ENCODE measurements at regions not wholly inside any gene's neighbourhood (a gene's known extent, or its start where the extent isn't known, plus 50 kb on each side); places are given as distances from the start of the nearest gene placed in this dataset.
A peak's percentile ranks its signal among the peaks of the same experiment; 100 is the strongest.

- no peak for DNase-seq
These were observed 98.1 kb upstream of the YPEL5 start for GRCh38 chr2:30048636-30049175.

- DNase-seq: no peak
These were observed 91.3 kb upstream of the YPEL5 start for GRCh38 chr2:30055548-30055947.

DNA sequence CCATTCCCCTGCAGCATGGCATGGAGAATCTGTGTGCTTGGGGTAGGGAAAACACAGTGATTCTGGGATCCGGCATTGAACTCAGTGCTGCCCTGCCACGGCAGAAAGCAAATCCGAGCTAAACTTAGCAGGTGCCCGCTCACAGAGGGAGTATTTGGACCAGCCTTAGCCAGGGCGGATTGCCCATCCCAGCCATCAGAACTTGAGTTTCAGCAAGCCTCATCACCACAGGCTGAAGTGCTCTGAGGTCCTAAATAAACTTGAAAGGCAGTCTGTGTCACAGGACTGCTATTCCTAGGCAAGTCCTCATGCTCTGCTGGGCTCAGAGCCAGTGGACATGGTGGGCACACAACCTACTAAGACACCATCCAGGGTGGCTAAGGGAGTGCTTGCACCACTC lies 86.2 kb upstream of the YPEL5 start:
- DNase-seq: no peak

DNA sequence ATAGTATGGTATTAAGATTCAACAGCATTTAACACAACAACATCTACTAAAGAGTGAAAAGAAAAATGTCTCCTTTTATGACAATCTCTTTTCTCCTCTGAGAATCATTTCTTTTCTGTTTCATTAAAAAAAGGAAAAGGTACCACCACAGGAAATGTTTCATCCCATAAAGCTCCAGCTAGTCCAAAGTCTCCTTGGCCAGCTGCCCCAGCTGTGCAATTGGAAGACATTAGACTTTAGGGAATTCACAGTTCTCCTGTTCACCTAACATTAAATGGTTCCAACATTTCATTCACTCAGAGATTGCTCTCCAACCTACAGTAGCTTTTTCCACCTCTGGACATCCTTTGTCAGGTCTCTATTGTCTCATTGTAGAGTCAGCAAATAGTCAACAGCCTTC lies 78.7 kb upstream of the YPEL5 start:
- DNase-seq: no peak

DNA sequence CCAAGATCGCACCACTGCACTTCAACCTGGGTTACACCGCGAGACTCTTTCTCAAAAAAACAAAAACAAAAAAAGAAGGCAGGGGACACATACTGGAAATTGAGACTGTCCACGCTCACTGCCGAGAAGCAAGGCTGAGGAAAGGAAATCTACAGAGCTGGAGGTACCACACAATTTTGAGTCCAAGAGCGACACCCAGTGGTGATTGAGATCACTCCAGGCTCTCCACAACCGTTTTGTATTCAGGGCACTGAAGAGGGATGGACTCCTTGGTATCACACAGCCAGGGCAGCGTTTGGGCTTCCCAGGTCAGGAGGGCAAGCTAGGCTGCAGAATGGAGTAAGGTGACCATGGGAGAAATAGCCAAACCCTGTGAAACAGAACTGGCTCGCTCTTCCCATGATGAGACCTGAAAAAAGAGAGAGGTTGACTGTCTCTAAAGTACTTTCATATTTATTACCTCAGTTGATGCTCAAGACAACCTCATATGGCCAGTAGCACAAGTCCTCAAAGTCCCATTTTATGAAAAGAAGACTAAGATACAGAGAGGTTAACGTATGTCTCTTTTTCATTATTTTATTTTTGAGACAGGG lies 74.5 kb upstream of the YPEL5 start:
- peak; percentile 61 for DNase-seq

DNA sequence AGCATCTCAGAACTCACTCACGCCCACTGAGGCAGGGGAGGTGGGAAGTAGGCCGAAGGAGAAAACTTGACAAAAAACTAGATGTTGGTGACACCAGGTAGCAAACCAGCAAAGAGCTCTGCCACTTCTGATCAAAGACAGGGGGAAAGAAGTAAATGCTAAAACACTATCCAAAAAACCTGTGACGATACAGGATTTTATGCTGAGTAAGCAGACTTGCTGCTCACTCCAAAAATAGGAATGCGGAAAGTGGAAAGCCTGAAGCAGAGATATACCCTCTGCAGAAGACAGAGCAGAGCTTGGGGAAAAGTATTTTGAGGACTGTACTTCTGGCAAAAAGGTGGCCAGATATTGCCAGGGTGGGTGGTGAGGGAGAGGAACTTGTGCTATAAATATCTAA lies 73.3 kb upstream of the YPEL5 start:
- no peak for DNase-seq

GRCh38 chr2:30074023-30074422 lies 72.8 kb upstream of the YPEL5 start:
- DNase-seq: no peak

- no peak for DNase-seq
These were observed 68.3 kb upstream of the YPEL5 start for GRCh38 chr2:30078521-30078920.

DNA sequence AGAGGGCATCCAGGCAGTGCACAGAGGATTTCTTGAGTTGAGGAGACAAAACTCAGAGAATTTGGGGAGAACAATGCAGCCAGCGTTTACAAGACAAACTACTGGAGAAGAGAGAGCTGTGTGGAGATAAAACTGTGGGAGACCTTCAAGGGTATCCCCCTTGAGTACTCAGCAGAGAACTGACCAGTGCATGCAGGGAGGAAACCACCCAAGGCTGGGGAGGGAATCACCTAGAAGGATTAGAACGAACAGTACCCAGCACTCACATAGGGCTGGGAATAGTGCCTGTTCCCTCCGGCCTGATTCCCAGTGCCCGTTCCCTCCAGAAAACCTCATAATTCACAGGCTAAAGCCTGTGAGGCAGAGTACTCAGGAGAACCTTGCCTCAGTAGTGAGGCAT lies 61.9 kb upstream of the YPEL5 start:
- no peak for DNase-seq

DNA sequence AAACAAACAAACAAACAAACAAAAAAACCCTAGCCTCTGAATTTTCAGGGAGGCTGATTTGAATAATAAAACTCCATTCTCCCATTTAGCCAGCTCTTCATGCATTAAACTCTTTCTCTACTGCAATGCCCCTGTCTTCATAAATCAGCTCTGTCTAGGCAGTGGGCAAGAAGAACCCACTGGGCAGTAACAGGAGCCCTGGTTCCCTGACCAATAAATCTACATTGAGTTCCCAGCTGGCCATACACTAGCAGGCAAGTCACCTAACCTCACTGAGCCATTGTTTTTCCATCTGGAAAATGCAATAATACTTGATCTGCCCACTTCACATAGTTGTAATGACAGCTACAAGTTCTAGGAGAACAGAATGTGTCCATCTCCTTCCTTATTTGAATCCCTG lies 57.6 kb upstream of the YPEL5 start:
- DNase-seq: no peak

GRCh38 chr2:30095402-30095801 lies 51.4 kb upstream of the YPEL5 start:
- no peak for DNase-seq

GRCh38 chr2:30096451-30096850 lies 50.4 kb upstream of the YPEL5 start:
- no peak for DNase-seq

Measured in stimulated activated CD4-positive, alpha-beta T cell treated with anti-CD3 and anti-CD28 coated beads, Interleukin-1b, Interleukin-23, amount 100 ng/mL, for 48 hours (primary cell).